Activated naive CD4-positive, alpha-beta T cell treated with anti-CD3 and anti-CD28 coated beads, Interleukin-2, amount 50 U/mL, for 72 hours (primary cell): ENCODE measurements at regions not wholly inside any gene's neighbourhood (a gene's known extent, or its start where the extent isn't known, plus 50 kb on each side); places are given as distances from the start of the nearest gene placed in this dataset.

ENCODE experiments used
- ATAC-seq, 2 donors: fragments of 150-1000 bp; cut with Tn5 transposase; 2 replicates each; pipeline ENCODE4 v1.10.0; 2021; ENCODE audit warnings: mild to moderate bottlenecking in 2 of 2, moderate library complexity in 2 of 2
- DNase-seq, 2 donors: peaks; one replicate each; pipeline ENCODE4 v3.0.0; 2021 to 2022; ENCODE audit warnings: low spot score in 2 of 2
- H3K27ac Mint-ChIP-seq, 2 donors: one replicate each; pipeline ENCODE4 v1.8.0; 2022; ENCODE audit warnings: mild to moderate bottlenecking in 2 of 2, mixed read lengths in 2 of 2
- H3K36me3 Mint-ChIP-seq, 2 donors: one replicate each; pipeline ENCODE4 v1.8.0; 2022; ENCODE audit warnings: mixed read lengths in 2 of 2
- H3K9me3 Mint-ChIP-seq, 2 donors: one replicate each; pipeline ENCODE4 v1.8.0; 2022; ENCODE audit warnings: mixed read lengths in 2 of 2

- DNase-seq (no peak), ATAC-seq (no peak)
- no peaks in the 10 kb centered on the region for H3K9me3 Mint-ChIP-seq
- H3K27ac Mint-ChIP-seq, result no peak overlapping the region
- H3K36me3 Mint-ChIP-seq, result no peaks in the 10 kb centered on the region
Observed at GRCh38 chr3:102096066-102096465, 246.8 kb downstream of the NFKBIZ start.

- no peaks in the 10 kb centered on the region for H3K9me3 Mint-ChIP-seq
- no peaks in the 10 kb centered on the region for H3K36me3 Mint-ChIP-seq
- no peak for DNase-seq
- no peak for ATAC-seq
- no peak overlapping the region for H3K27ac Mint-ChIP-seq
Observed at GRCh38 chr3:102098130-102098885, 249.0 kb downstream of the NFKBIZ start.

- H3K27ac Mint-ChIP-seq, result no peak overlapping the region
- no peak for ATAC-seq
- no peaks in the 10 kb centered on the region for H3K36me3 Mint-ChIP-seq
- DNase-seq, result no peak
- H3K9me3 Mint-ChIP-seq, result no peaks in the 10 kb centered on the region
Observed at GRCh38 chr3:102099913-102100312, 250.6 kb downstream of the NFKBIZ start.

- no peak for ATAC-seq
- no peak overlapping the region for H3K27ac Mint-ChIP-seq
- no peak for DNase-seq
- peaks cover 4 to 5% of the 10 kb centered on the region in 2 donors for H3K9me3 Mint-ChIP-seq
- peaks cover 0 to 5% of the 10 kb centered on the region in 2 donors for H3K36me3 Mint-ChIP-seq
Observed at GRCh38 chr3:102102394-102102793, 253.1 kb downstream of the NFKBIZ start.

GRCh38 chr3:102104033-102104432 lies 254.7 kb downstream of the NFKBIZ start:
- DNase-seq (no peak), ATAC-seq (no peak)
- Mint-ChIP-seq H3K27ac (no peak overlapping the region), H3K9me3 (peaks cover 6 to 8% of the 10 kb centered on the region in 2 donors), H3K36me3 (peaks cover 0 to 14% of the 10 kb centered on the region in 2 donors)

- Mint-ChIP-seq H3K36me3 (peaks cover 0 to 14% of the 10 kb centered on the region in 2 donors), H3K27ac (no peak overlapping the region), H3K9me3 (peaks cover 6 to 8% of the 10 kb centered on the region in 2 donors)
- no peak for ATAC-seq
- DNase-seq, result no peak
Observed at GRCh38 chr3:102105193-102105592, 255.9 kb downstream of the NFKBIZ start.

GRCh38 chr3:102106416-102107097 lies 257.2 kb downstream of the NFKBIZ start:
- Mint-ChIP-seq H3K9me3 (peaks cover 8 to 9% of the 10 kb centered on the region in 2 donors), H3K27ac (peak overlapping the region in 1 of 2 donors; percentile 1), H3K36me3 (peaks cover 0 to 14% of the 10 kb centered on the region in 2 donors)
- DNase-seq (no peak), ATAC-seq (peak; percentile 96 to 98)

GRCh38 chr3:102112704-102113230 lies 263.5 kb downstream of the NFKBIZ start:
- Mint-ChIP-seq H3K27ac (no peak overlapping the region), H3K36me3 (peaks cover 0 to 34% of the 10 kb centered on the region in 2 donors), H3K9me3 (peaks cover 11 to 20% of the 10 kb centered on the region in 2 donors)
- ATAC-seq (no peak), DNase-seq (no peak)

GRCh38 chr3:102113421-102114041 lies 264.2 kb downstream of the NFKBIZ start:
- H3K9me3 Mint-ChIP-seq, result peaks cover 7 to 20% of the 10 kb centered on the region in 2 donors
- peak overlapping the region; percentile 66 to 72 for H3K27ac Mint-ChIP-seq
- DNase-seq (no peak), ATAC-seq (peak in 1 of 2 donors; percentile 41)
- peaks cover 0 to 28% of the 10 kb centered on the region in 2 donors for H3K36me3 Mint-ChIP-seq

- ATAC-seq, result peak; percentile 81 to 96
- peaks cover 0 to 28% of the 10 kb centered on the region in 2 donors for H3K36me3 Mint-ChIP-seq
- H3K9me3 Mint-ChIP-seq, result peaks cover 11 to 20% of the 10 kb centered on the region in 2 donors
- DNase-seq, result peak in 1 of 2 donors; percentile 27
- peak overlapping the region; percentile 66 to 72 for H3K27ac Mint-ChIP-seq
Observed at GRCh38 chr3:102114264-102114979, 265.1 kb downstream of the NFKBIZ start.

GRCh38 chr3:102122527-102122926 lies 273.2 kb downstream of the NFKBIZ start:
- ATAC-seq, result no peak
- H3K9me3 Mint-ChIP-seq, result peaks cover 25 to 29% of the 10 kb centered on the region in 2 donors

GRCh38 chr3:102123590-102124190 lies 274.4 kb downstream of the NFKBIZ start:
- H3K9me3 Mint-ChIP-seq, result peaks cover 25 to 29% of the 10 kb centered on the region in 2 donors
- peaks cover 19 to 47% of the 10 kb centered on the region in 2 donors for H3K36me3 Mint-ChIP-seq
- no peak for ATAC-seq
- DNase-seq, result no peak
- no peak overlapping the region for H3K27ac Mint-ChIP-seq

More at GRCh38 chr3:102122527-102122926, 273.2 kb downstream of the NFKBIZ start:
- H3K27ac Mint-ChIP-seq, result no peak overlapping the region
- DNase-seq, result no peak
- H3K36me3 Mint-ChIP-seq, result peaks cover 19 to 41% of the 10 kb centered on the region in 2 donors

GRCh38 chr3:102124282-102124681 lies 275.0 kb downstream of the NFKBIZ start:
- Mint-ChIP-seq H3K9me3 (peaks cover 21 to 29% of the 10 kb centered on the region in 2 donors), H3K36me3 (peaks cover 19 to 47% of the 10 kb centered on the region in 2 donors), H3K27ac (no peak overlapping the region)
- DNase-seq, result no peak
- ATAC-seq, result no peak

- no peak for ATAC-seq
- Mint-ChIP-seq H3K9me3 (peaks cover 20 to 29% of the 10 kb centered on the region in 2 donors), H3K27ac (no peak overlapping the region), H3K36me3 (peaks cover 19 to 47% of the 10 kb centered on the region in 2 donors)
- DNase-seq, result no peak
Observed at GRCh38 chr3:102124704-102125103, 275.4 kb downstream of the NFKBIZ start.

- DNase-seq (no peak), ATAC-seq (no peak)
- Mint-ChIP-seq H3K9me3 (peaks cover 18 to 25% of the 10 kb centered on the region in 2 donors), H3K27ac (no peak overlapping the region), H3K36me3 (peaks cover 19 to 44% of the 10 kb centered on the region in 2 donors)
Observed at GRCh38 chr3:102125197-102125993, 276.1 kb downstream of the NFKBIZ start.
